Esophagus squamous epithelium (tissue), 5 donors: ENCODE measurements at regions not wholly inside any gene's neighbourhood (a gene's known extent, or its start where the extent isn't known, plus 50 kb on each side); places are given as distances from the start of the nearest gene placed in this dataset.

Experiments
- DNase-seq: peaks from one replicate; lab custom pipeline; 2025; lab: John Stamatoyannopoulos, UW
- H3K27ac ChIP-seq, 4 donors: fragments of 200-600 bp; sonication (generic); one replicate each; pipeline ENCODE4 v1.5.1; 2016 to 2019; ENCODE audit warnings: mild to moderate bottlenecking in 1 of 4
- H3K27me3 ChIP-seq, 4 donors: fragments of 200-600 bp; sonication (generic); 1 replicate in 3 of 4; 2 replicates in 1 of 4; pipeline versions ENCODE4 v1.5.1 to v1.6.0; 2017 to 2021; ENCODE audit warnings: antibody characterized with exemption in 1 of 4
- H3K36me3 ChIP-seq, 3 donors: fragments of 200-600 bp; sonication (generic); one replicate each; pipeline ENCODE4 v1.5.1; 2016 to 2019
- H3K4me1 ChIP-seq, 3 donors: fragments of 200-600 bp; sonication (generic); one replicate each; pipeline ENCODE4 v1.5.1; 2017 to 2019
- H3K4me3 ChIP-seq, 4 donors: fragments of 200-600 bp; sonication (generic); 1 replicate in 3 of 4; 2 replicates in 1 of 4; pipeline ENCODE4 v1.5.1; 2016 to 2019; ENCODE audit warnings: mild to moderate bottlenecking in 2 of 4, moderate library complexity in 1 of 4
- H3K9me3 ChIP-seq, 3 donors: fragments of 200-600 bp; sonication (generic); one replicate each; pipeline ENCODE4 v1.5.1; 2016 to 2019
- POLR2A ChIP-seq, 4 donors: fragments of 450-650 bp; IDR thresholded peaks; one replicate each; pipeline ENCODE4 v1.6.1; 2017; ENCODE audit warnings: antibody characterized with exemption in 4 of 4, mild to moderate bottlenecking in 4 of 4, moderate library complexity in 3 of 4
- WGBS, 2 donors: methylation state at CpG; one replicate each; pipeline ENCODE4 v1.1.5; 2018; 5-methylcytosine and 5-hydroxymethylcytosine counted together
- intact Hi-C: fragments of 100-400 bp; cut with DNase I; formaldehyde crosslinking; loops from one replicate; pipeline ENCODE4 v1.15.0; 2022
- TF ChIP-seq, protein P1 (sequence below), 6 experiments: fragments of 450-650 bp in 4 of 6; fragments of 200-600 bp in 2 of 6; sonication (generic) in 2 of 6; IDR thresholded peaks; one replicate each; pipeline ENCODE4 v1.5.1; 2016 to 2019; ENCODE audit warnings: antibody characterized with exemption in 6 of 6, mild to moderate bottlenecking in 4 of 6, moderate library complexity in 4 of 6
- donor health status: DM: yes; HTN: yes; CAD: no.

GRCh38 chr14:61188978-61189808, 91.9 kb downstream of the TMEM30B start:
- Histone ChIP-seq H3K27ac (peak overlapping the region in 3 of 4 donors; percentile 9 to 53 (median 42)), H3K4me3 (peak overlapping the region; percentile 12 to 63 (median 30)), H3K27me3 (peaks cover 0 to 27% (median 0%) of the 10 kb centered on the region in 4 donors), H3K9me3 (no peaks in the 10 kb centered on the region), H3K36me3 (no peaks in the 10 kb centered on the region), H3K4me1 (peaks cover 0 to 14% (median 6%) of the 10 kb centered on the region in 3 donors)
- WGBS, 2 donors = 9 to 12% methylated on average over 23 to 27 of the region's 27 CpGs
- intact Hi-C loops = no loop called here
- TF ChIP-seq, protein P1, sequence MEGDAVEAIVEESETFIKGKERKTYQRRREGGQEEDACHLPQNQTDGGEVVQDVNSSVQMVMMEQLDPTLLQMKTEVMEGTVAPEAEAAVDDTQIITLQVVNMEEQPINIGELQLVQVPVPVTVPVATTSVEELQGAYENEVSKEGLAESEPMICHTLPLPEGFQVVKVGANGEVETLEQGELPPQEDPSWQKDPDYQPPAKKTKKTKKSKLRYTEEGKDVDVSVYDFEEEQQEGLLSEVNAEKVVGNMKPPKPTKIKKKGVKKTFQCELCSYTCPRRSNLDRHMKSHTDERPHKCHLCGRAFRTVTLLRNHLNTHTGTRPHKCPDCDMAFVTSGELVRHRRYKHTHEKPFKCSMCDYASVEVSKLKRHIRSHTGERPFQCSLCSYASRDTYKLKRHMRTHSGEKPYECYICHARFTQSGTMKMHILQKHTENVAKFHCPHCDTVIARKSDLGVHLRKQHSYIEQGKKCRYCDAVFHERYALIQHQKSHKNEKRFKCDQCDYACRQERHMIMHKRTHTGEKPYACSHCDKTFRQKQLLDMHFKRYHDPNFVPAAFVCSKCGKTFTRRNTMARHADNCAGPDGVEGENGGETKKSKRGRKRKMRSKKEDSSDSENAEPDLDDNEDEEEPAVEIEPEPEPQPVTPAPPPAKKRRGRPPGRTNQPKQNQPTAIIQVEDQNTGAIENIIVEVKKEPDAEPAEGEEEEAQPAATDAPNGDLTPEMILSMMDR (IDR thresholded peaks at IDR 0.05) = peak in 3 of 6 experiments; percentile 30 to 49 (median 45)
- no peak for TF ChIP-seq POLR2A (IDR thresholded peaks at IDR 0.05)
- DNase-seq = no peak

GRCh38 chr14:61188196-61188595, 92.9 kb downstream of the TMEM30B start:
- intact Hi-C loops = no loop called here
- H3K27me3 ChIP-seq = peaks cover 0 to 27% (median 0%) of the 10 kb centered on the region in 4 donors
- peak overlapping the region in 2 of 4 donors; percentile 38 to 63 for H3K4me3 ChIP-seq
- TF ChIP-seq, protein P1 (IDR thresholded peaks at IDR 0.05) = no peak
- TF ChIP-seq POLR2A (IDR thresholded peaks at IDR 0.05) = no peak
- no CpG with 5 or more reads among the region's 21 CpGs for WGBS, 2 donors
- DNase-seq = no peak
- H3K9me3 ChIP-seq = no peaks in the 10 kb centered on the region
- peak overlapping the region in 2 of 4 donors; percentile 42 to 53 for H3K27ac ChIP-seq
- peaks cover 0 to 17% (median 6%) of the 10 kb centered on the region in 3 donors for H3K4me1 ChIP-seq
- no peaks in the 10 kb centered on the region for H3K36me3 ChIP-seq

GRCh38 chr14:61187196-61187905, 93.8 kb downstream of the TMEM30B start:
- no peak overlapping the region for H3K4me3 ChIP-seq
- no peak for DNase-seq
- TF ChIP-seq, protein P1 (IDR thresholded peaks at IDR 0.05) = no peak
- TF ChIP-seq POLR2A (IDR thresholded peaks at IDR 0.05) = no peak

DNA sequence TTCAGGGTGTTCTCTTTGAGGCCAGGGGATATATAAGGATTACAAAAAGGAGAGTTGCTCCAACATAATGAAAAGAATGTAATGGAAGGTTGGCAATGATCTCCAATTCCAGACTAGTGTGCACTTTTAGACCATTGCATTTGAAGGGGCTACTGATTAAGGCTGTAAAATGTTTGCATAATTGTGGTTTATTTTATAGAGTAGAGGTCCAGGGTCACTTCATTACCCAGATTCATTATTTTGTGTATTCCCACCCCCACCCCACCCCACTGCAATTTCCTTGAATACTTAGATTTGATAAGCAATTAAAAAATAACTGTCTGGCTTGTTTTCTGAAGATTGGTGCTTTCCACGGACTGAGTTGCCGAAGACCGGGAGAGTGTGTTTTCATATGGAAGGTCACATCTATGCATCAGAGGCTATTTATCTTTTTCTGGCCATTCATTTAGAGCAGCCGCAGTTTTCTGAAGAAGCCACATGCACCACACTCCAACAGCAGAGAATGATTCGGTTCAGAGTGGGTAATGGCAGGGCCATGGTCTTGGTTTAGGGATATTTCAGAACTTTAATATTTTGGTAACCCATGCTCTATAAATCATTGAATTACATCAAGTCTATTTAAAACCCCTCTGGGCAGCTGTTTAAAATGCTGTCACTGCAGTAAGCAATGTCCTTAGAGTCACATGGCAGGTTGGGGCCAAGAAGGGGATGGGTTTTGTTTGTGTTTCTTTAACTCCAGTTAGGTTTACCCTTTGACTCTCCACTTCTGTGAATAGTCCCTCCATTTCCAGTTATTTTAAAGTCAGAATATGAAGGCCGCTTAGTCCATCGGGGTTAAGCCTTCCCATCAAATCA, 94.6 kb downstream of the TMEM30B start:
- intact Hi-C loops = no loop called here
- peaks cover 0 to 27% (median 0%) of the 10 kb centered on the region in 4 donors for H3K27me3 ChIP-seq
- no peak overlapping the region for H3K27ac ChIP-seq
- H3K4me3 ChIP-seq = no peak overlapping the region
- no peaks in the 10 kb centered on the region for H3K36me3 ChIP-seq
- H3K4me1 ChIP-seq = peaks cover 0 to 17% (median 6%) of the 10 kb centered on the region in 3 donors
- 84 to 93% methylated on average over 5 to 7 of the region's 7 CpGs for WGBS, 2 donors
- TF ChIP-seq POLR2A (IDR thresholded peaks at IDR 0.05) = no peak
- TF ChIP-seq, protein P1 (IDR thresholded peaks at IDR 0.05) = no peak
- H3K9me3 ChIP-seq = no peaks in the 10 kb centered on the region
- no peak for DNase-seq

More at GRCh38 chr14:61187196-61187905, 93.8 kb downstream of the TMEM30B start:
- intact Hi-C loops = no loop called here
- H3K27ac ChIP-seq = peak overlapping the region in 1 of 4 donors; percentile 32
- H3K9me3 ChIP-seq = no peaks in the 10 kb centered on the region
- no peaks in the 10 kb centered on the region for H3K36me3 ChIP-seq
- 70 to 82% methylated on average over 9 of the region's 10 CpGs for WGBS, 2 donors
- H3K27me3 ChIP-seq = peaks cover 0 to 27% (median 0%) of the 10 kb centered on the region in 4 donors
- peaks cover 0 to 17% (median 6%) of the 10 kb centered on the region in 3 donors for H3K4me1 ChIP-seq
